HG02623 (cell line): ENCODE measurements at regions not wholly inside any gene's neighbourhood (a gene's known extent, or its start where the extent isn't known, plus 50 kb on each side); places are given as distances from the start of the nearest gene placed in this dataset.
"Not testable (repeated sequence)": the region's sequence is repeated elsewhere in the genome, so short reads cannot be mapped to it uniquely, and the experiment has no call there.

Experiments
- ATAC-seq: cut with Tn5 transposase; IDR thresholded peaks from one replicate; pipeline ENCODE4 v1.9.1; 2021; ENCODE audit warnings: moderate library complexity; ENCODE audit not compliant: unreplicated experiment

DNA sequence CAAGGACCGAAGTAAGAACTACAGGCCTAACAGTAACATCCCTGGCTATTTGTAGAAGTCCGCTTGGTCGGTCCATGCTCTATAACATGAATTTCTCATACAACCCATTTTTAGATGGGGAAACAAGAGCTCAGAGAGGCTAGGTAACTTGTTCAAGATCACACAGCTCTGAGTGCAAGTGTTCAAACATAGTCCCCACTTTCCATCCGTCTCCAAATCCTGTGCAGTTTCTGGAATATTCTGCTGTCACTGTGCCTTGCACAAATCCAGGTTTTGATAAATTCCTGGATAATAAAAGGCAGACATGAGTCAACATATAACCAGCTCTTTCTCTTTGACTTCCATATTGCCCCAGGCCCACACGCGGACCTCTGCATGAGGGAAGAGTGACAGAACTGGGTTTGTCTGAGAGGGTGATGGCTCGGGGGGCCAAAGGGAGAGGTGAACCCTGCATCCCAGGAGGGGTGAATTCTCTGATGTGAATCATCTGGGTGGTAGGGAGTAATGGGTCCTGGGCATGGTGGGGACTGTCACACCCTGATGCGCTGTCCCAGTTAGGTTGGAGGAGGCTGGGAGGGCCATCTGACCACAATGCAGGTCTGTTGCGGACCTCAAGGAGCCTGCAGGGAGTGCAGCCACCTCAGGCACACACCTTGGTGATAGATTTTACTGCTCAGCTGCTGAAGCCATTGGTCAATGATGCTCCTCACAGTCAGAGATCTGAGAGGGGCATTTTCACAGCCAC, 162.2 kb downstream of the SMAD6 start:
- ATAC-seq: no peak

DNA sequence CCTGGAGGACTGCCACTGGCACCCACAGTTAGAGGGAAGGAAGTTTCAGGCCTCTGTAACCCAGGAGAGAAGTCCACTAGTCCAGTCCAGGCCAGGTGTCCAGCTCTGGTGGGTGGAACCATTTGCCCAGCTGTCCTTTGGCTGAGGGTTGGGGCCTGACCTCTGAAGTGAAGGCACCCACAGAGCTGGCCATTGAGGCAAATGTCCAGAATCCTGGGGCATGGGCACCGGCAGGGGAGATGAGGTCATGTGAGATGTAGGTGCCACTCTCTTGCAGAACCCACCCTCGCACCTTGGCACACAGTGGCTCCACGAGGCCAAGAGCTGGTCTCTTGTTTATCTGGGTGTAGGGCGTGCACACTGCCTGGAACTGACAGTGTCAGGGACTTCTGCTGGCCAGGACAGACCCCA, 162.8 kb downstream of the SMAD6 start:
- ATAC-seq: no peak

- ATAC-seq: peak; percentile 80
Measured at GRCh38 chr15:66865622-66866611, 163.9 kb downstream of the SMAD6 start.

- ATAC-seq: no peak
Measured at GRCh38 chr15:66866656-66867055, 164.6 kb downstream of the SMAD6 start.

DNA sequence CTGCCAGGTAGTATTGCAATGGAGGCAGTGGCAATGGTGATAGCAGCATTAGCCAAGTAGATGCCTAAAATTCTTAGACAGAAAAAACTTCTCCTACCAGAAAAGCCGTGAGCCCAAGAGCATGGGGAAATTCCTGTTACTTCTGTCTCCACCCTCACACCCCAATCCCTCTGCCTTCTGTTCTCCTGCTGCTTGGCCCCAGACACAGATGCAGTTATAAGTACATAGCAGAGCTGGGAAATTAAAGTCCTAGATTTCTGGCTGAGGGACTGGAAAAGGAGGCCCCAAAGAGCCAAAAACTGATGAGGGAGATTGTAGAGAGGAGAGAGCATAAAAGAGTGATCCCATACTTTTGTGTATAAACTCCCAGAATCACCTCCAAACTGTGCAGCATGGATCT, 166.9 kb downstream of the SMAD6 start:
- no peak for ATAC-seq

GRCh38 chr15:66870880-66871388, 168.9 kb downstream of the SMAD6 start:
- no peak for ATAC-seq

DNA sequence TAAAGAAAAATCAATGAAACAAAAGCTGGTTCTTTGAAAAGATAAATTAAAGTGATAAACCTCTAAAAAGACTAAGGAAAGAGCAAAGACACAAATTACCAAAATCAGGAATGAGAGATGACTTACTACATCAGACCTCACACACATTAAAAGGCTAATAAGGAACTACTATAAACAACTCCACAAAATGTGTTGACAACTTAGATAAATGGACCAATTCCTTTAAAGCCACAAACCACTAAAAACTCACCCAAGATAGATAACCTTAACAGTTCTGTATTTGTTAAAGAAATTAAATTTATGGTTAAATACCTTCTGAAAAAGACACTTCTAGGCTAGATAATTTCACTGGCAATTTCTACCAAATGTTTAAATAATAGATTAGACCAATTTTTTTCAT, 170.4 kb downstream of the SMAD6 start:
- ATAC-seq: no peak

DNA sequence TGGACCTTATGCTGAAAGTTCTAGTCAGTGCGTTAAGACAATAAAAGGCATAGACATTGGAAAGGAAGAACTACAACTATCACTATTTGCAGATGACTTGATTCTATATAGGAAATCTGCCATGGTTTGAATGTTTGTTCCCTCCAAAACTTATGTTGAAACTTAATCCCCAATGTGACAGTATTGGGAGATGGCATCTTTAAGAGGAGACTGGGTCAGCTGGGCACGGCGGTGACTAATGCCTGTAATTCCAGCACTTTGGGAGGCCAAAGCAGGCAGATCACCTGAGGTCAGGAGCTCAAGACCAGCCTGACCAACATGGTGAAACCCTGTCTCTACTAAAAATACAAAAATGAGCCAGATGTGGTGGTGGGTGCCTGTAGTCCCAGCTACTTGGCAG, 171.3 kb downstream of the SMAD6 start:
- not testable (repeated sequence) for ATAC-seq

DNA sequence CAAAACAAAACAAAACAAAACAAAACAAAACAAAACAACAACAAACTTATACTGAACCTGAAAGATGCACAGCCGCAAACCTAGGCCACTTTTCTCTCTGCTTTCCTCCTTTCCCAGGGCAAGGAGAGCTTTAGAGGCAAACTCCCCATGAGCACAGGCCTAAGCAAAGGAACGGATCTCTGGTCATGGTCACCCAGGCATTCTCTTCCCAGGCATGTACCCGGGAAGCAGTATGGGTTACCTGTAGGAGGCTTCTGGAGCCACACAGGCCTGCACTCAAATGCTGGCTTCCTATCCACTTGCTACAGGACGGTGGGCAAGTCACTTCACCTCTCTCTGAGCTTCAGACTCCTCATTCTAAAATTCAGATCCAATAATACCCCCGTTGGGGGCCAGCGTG, 171.8 kb downstream of the SMAD6 start:
- ATAC-seq: no peak

DNA sequence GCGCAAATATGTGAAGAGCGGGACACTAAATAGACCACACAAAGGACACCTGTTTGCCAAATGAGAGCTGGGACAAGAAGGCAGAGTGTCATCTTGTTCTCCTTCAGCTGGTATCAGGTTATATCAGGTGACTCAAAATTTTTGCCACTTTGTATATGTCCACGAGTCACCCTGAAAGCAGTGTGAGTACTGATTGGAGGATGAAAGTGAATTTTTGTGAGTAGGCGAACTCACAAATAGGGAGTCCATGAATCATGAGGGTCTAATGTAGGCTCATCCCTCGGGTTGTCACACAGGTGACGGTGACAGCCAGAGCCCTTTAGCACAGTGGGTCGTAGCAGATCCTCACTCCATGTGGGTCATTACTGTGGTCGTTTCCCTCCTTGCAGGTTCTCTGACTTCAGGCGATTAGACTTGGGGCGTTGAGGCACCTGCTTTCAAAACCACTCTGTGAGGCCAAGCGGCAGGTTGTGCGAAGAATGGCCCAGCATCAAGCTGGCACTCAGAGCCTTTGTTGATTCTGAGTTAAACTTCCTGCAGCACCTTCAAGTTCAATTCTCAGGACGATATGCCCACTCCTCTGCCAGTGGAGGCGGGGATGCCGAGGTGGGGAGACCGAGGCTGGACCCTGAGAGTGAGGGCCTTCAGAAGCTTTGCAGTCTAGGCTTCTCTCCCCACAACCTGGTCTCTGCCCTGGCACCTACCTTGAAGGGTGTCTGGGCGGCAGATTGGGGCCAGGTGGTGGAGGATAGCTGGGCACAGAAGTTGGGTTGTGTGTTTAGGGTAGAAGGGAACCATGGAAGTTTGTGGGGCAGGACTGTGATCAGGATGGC, 173.8 kb downstream of the SMAD6 start:
- ATAC-seq: no peak

DNA sequence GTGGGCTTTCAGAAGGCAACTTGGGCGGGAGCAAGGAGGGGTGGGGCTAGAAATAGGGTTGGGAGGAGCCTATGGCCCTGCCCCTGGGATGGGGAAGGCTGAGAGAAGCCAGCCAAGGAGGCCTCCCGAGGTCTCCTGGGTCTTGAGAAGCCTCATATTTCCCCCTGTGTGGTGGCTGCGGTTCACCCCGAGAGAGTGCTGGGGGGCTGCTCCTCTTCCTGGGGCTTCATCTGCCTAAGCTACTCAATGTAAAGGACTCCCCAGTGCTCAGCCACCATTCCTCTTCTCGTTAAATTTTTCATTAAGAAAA, 174.3 kb downstream of the SMAD6 start:
- no peak for ATAC-seq

DNA sequence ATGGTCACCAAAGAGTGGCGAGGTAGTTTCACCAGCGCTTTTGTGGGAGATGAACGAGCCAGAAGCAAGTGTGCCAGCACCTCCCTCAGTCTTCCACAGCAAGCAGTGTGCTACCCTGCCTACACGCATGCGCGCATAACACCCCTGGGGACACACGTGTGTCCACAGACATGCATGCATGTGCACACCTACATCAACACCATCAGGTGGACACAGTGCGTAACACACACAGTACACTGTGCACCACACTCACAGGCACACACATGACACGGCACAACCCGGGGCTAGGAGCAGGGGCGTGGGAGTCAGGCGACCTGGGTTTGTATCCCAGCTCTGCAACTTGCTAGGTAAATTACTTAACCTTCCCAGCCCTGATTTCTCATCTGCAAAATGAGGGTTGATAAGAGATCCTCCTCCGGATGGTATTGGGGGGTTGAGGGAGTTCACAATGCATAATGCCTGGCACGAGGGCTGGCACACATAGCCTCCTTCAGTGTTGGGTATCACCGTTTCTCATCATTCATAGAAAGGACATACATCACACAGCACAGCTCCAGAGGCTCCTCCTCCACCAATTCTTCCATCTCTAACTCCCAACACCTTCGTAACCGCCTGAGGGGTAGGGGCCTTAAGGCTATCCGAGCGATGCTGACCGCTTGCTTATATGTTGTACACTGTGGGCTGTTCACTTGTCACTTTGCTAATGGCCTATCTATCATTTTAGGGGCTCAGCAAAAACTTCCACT, 174.9 kb downstream of the SMAD6 start:
- ATAC-seq: no peak

DNA sequence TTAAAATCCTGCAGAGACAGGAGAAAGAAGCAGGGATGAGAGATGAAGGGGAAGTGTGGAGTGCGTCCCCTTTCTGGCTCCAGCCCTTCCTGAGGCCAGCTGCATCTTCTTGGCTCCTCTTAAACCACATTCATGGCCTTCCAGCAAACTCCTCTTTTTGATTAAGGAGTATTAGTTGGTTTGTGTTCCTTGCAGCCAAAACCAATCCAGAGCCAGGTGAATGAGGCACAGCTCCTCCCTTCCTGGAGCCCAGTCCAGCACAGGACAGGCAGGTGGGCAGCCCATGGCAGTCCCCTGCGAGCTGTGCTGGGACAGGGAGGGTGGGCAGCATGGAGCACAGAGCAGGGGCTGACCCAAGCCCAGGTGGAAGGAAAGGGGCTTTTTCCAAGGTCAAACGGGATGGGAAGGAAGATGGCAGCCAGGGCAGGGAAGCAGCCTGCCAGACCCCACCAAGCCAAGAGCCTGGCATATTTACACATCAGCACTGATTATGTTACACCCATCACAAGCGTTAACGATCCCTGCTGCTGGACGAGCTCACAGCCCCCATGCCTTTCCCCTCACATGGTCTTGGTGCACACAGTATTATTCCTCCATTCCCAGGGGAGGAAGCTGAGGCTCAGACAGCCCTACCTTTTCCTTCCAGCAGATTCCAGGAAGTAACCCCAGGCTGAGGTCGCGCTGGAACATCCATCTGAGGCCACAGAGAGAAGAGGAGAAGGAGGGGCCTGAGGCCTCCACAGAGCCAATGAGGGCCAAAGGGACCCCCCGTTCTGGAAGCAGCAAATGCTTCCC, 175.6 kb downstream of the SMAD6 start:
- no peak for ATAC-seq

GRCh38 chr15:66878761-66879160, 176.7 kb downstream of the SMAD6 start:
- no peak for ATAC-seq

DNA sequence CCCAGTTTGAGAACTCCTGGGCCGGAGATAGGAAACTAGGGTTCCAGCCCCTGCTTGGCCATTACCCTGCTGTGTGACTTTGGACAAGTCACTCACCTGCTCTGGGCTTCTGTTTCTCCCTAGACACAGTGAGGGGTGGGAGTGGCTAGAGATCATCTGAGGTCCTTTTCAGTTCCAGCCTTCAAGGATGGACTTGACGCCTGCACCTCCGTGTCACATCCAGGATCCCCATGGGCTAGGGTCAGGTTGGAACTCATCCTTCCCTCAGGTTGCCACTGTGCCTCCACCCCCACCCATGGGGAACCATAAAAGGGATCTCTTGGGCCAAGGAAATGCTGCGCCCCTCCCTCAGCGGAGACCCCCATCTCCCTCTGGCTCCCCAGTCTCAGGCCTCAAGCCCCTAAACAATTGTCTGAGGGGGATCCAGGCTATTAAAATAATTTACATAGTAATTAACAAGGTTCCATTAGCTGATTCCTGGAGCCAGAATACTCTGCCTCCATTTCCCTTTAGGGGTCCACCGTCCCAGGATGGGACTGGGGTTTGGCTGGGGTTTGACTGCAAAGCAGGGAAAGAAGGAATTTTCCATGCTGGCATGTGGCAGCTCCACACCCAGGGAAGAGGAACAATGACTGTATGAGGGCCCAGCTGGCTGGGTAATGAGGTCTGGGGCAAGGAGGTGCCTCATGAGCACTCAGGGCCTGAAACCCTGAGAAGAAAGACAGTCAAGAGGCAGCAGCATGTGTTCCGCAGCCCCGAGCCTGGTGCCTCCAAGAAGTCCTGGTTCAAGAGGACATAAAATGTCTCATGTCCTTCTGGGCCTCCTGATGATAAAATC, 177.7 kb downstream of the SMAD6 start:
- no peak for ATAC-seq

GRCh38 chr15:66880380-66881155, 178.5 kb downstream of the SMAD6 start:
- ATAC-seq: no peak

DNA sequence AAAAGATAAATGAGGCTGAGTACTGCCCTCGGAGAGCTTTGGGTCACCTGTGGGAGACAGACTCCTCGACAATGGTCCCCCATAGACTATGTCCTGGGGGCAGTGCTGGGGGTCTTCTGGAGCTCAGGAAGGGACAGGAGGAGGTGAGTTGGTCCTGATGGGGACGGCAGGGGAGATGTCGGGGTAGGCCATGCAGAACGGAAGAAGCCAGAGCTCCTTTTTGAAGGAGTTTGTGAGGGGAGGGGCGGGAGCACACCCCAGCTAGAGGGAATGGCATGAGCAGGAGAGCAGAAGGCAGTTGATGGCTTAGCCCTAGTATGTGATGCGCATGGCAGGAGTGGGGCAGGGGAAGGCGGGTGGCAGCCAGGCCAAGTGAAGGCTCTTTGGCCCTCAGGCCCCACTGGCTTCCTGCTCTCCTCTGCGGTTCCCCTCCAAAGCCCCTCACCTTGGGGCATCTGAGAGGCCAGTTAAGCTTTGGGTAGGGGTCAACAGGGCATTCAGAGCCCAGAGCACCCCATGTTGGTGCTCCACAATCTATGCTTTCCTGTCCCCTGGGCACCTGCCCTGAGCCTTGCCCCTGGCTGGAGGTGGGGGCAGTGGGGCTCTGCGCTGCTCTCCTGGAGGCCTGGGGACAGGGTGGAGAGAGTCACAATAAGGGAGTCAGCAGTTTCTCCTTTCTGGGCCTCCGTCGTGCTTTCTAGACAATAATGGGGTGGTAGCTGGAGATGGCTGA, 179.3 kb downstream of the SMAD6 start:
- no peak for ATAC-seq
